Kidney glomerular epithelial cell (primary cell): ENCODE measurements at regions not wholly inside any gene's neighbourhood (a gene's known extent, or its start where the extent isn't known, plus 50 kb on each side); places are given as distances from the start of the nearest gene placed in this dataset.
"Not testable (repeated sequence)": the region's sequence is repeated elsewhere in the genome, so short reads cannot be mapped to it uniquely, and the experiment has no call there.

ENCODE experiments used
- DNase-seq: peaks from one replicate; lab custom pipeline; 2025; lab: John Stamatoyannopoulos, UW

DNA sequence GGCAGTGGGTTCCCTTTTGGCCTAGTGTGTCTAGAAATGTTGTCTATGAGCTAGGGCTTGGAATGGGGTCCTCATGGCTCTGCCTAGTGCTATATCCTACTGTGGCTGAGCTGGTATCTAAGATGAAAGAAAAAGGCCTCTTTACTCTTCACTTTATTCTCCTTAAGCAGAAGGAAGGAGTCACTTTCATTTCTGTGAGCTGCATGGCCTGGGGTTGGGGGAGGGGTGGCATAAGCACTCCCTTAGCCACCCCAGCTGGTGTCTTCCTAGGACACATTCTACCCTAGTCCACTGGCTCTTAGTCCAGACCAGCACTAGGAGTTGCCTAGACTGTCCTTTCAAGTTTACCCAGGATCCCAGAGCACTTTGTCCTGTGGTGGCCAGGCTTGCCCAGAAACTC lies 1148.9 kb upstream of the CNTN5 start:
- DNase-seq = no peak

GRCh38 chr11:97880209-97880608 lies 1140.5 kb upstream of the CNTN5 start:
- no peak for DNase-seq

DNA sequence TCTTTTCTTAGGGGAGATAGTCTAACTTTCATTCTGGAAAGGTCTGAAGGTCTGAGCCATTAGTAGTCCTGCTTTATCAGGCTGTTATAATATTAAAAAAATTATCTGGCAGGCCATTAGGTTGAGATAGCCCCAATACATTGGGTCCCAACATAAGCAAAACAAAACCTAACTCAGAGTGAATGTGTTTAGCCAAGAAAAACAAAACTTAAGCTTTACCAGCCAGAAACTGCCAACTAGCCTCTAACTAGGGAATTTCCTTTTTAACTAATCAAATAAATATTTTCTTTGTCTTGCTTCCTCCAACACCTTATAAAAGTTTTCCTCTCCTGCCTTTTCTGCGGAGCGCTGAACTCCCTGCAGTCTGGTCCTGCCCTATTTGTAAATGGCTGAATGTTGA lies 1137.7 kb upstream of the CNTN5 start:
- DNase-seq = no peak

DNA sequence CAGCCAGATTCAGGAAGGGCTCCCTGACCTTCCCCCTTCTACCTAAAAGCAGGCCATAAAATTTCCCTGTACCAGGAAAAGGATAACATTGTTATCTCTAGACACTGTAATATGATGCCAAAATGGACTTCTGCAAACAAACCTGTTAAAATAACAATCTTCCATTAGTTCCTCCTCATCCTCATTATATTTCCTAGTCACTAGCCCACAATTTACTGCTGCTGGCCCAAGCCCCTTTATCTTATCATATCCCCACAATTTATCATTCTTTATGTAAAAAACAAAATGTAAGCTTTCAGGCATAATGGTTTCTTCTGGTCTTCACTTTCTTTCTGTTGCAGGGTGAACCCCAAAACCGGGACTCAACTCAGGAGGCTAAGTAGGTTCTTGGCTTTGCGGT lies 1132.1 kb upstream of the CNTN5 start:
- no peak for DNase-seq

- DNase-seq = no peak
Measured at GRCh38 chr11:97890466-97890865, 1130.3 kb upstream of the CNTN5 start.

DNA sequence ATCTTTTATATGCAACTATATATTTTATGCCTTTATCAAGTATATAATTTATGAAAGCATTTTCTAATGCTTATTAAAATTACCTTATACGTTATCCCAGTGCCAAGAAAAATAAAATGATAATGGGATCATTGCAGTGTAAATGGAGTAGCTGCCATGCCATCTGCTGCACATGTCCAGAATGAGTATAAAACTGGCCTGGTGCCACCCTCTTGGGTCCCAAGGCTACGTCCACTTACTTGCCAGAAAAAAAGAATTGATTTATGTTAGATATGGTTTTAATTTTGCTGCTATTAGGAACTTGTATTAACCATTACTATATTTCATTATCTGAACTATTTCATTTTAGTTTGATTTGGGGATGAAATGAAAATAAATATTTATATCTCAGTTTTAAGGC lies 1127.1 kb upstream of the CNTN5 start:
- DNase-seq = no peak

GRCh38 chr11:97894978-97895377 lies 1125.8 kb upstream of the CNTN5 start:
- no peak for DNase-seq

GRCh38 chr11:97895572-97895971 lies 1125.2 kb upstream of the CNTN5 start:
- DNase-seq = no peak

DNA sequence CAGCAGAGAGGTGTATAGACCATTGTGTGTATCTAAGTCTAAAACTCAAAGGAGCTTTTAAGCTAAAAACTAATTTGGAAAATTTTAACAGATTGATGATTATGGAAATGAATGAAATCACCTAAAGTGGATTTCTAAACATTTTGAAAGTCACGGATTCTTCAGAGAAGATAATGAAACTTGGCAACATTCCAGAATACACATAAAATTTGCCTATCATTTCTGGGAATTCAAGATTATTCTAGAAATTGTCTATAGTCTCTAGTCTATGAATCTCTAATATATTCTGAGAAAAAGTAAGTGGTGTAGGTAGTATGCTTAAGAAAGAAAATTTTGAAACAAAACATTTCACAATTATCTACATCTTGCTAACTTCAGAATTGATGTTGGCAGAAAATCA lies 1117.9 kb upstream of the CNTN5 start:
- no peak for DNase-seq

DNA sequence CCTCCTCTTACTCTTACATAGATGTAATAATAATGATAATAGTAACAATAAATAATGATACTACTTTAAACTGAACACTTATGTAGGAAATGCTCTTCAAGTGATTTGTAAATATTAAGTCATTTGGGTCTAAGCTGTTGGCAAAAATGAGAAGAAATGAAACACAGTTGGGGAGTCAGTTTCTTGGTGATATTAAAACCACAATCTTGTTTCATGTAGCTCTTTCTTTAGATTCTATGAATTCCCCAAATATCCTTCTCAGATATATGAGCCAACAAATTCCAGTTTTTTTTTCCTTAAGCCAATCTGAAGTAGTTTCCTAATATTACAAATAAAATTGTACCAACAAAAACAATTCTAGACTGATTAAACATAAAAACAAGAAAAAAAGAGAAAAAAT lies 1115.6 kb upstream of the CNTN5 start:
- no peak for DNase-seq

GRCh38 chr11:97905671-97906070 lies 1115.1 kb upstream of the CNTN5 start:
- no peak for DNase-seq

GRCh38 chr11:97908354-97908753 lies 1112.4 kb upstream of the CNTN5 start:
- no peak for DNase-seq

- DNase-seq = no peak
Measured at GRCh38 chr11:97909614-97910399, 1110.9 kb upstream of the CNTN5 start.

- no peak for DNase-seq
Measured at GRCh38 chr11:97912629-97913028, 1108.1 kb upstream of the CNTN5 start.

- DNase-seq = not testable (repeated sequence)
Measured at GRCh38 chr11:97922933-97923332, 1097.8 kb upstream of the CNTN5 start.

GRCh38 chr11:97934572-97935208 lies 1086.1 kb upstream of the CNTN5 start:
- no peak for DNase-seq

- DNase-seq = no peak
Measured at GRCh38 chr11:97937501-97937900, 1083.2 kb upstream of the CNTN5 start.

GRCh38 chr11:97938789-97939188 lies 1082.0 kb upstream of the CNTN5 start:
- no peak for DNase-seq

- DNase-seq = no peak
Measured at GRCh38 chr11:97943493-97943892, 1077.3 kb upstream of the CNTN5 start.

DNA sequence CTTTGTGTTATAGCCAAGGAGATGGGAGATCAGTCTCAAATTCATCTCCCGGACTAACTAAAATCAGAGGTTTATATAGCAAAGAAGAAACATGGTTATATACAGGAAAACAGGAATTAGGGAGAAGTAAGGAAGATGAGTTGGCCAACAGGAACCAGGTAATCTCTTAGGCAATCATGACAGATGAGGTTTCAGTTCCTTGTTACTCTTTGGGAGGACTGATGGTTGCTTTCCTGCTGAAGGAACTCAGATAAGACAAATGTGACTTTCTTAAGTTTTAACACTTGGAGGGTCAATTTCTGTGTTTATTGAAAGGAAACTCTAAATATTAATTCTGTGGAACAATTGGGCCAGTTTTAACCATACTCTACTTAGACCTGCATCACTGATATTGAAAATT lies 1072.0 kb upstream of the CNTN5 start:
- DNase-seq = no peak

DNA sequence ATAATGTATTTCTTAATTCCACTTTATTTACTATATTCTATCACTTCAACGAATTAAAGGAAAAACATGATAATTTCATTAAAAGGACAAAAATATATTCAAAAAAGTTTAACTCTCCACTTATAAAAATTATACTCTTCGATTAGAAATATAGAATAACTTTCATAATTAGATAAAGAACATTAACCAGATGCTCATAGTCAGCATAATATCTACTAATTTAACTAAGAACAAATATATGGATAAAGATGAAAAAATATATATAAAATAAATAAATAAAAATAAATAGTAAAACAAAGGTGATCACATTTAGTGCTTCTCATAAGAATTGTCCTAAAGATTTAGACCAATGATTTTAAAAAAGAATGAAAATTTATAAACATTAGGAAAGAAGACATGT lies 1065.2 kb upstream of the CNTN5 start:
- no peak for DNase-seq

DNA sequence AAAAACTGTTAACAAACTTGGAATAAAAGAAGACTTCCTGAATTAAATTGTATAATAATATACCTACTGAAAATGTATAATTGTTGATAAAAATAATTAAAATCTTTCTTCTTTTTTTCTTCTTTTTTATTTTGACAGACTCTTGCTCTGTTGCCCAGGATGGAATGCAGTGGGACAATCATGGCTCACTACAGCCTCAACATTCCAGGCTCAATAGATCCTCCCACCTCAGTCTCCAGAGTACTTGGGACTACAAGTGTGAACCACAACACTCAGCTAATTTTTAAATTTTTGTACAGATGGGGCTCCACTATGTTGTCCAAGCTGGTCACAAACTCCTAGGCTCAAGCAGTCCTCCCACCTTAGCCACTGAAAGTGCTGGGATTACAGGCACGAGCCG lies 1063.8 kb upstream of the CNTN5 start:
- DNase-seq = no peak

DNA sequence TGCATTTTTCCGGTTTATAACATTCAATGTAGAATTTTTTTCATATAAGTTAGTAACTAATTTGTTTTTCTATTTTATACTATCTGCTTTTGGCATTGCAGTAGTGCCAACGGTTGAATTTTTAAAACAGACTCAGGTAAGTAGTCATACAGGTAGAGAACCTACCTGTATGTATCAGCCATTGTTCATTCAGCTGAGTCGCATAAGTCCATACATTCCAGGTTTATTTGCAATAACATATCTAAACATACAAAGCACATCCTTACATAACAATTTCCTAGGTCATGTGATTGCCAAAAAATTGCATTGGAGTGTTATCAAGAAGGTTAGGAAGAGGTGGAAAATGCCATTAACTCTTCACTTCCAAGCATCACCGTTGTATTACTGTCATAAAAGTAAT lies 1059.3 kb upstream of the CNTN5 start:
- no peak for DNase-seq

DNA sequence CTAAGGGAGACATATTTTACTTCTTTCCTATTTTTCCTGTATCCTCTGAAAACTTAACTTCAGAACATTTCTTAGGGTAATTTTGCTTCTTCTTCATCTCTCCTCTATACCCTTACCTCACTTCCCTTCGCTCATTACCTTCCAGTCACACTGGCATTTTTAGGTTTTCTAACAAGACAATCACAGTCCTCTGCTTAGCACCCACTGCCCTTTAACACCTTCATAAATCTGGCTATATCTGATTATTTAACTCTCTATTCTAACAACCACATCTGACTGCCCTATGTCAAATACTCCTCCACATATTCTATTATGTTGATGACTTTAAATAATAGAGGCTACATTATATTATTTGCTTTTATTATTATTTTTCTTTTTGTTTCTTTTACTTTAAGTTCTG lies 1058.0 kb upstream of the CNTN5 start:
- DNase-seq = no peak
